COLO829 (cell line): ENCODE measurements at regions not wholly inside any gene's neighbourhood (a gene's known extent, or its start where the extent isn't known, plus 50 kb on each side); places are given as distances from the start of the nearest gene placed in this dataset.
"Not testable (repeated sequence)": the region's sequence is repeated elsewhere in the genome, so short reads cannot be mapped to it uniquely, and the experiment has no call there.

Experiments used
- DNase-seq: peaks from one replicate; pipeline ENCODE4 v3.0.0; 2012; ENCODE audit warnings: low spot score

GRCh38 chr6:4350567-4351519 lies 215.5 kb upstream of the ECI2 start:
- no peak for DNase-seq

DNA sequence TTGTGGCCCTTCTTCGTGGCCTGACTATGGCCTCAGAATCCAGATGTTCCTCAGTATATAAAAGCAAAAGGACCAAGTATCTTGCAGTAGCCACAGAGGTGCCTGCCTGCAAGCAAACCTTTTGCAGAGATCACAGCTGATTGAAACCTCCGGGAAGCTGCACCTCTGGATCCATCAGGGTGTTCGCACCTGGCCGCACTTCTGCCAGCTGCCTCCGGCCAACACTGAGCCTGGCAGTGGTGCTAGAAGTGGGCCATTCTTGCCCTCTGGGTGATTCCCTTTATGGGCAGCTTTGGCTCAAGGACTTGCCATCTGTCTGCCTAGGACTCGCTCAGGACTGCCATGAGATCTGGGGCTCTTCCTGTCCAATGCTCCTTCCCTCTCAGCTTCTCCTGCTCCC lies 214.6 kb upstream of the ECI2 start:
- DNase-seq, result no peak

- no peak for DNase-seq
Measured at GRCh38 chr6:4349323-4349722, 213.9 kb upstream of the ECI2 start.

GRCh38 chr6:4348462-4349112 lies 213.2 kb upstream of the ECI2 start:
- no peak for DNase-seq

- no peak for DNase-seq
Measured at GRCh38 chr6:4347877-4348276, 212.5 kb upstream of the ECI2 start.

DNA sequence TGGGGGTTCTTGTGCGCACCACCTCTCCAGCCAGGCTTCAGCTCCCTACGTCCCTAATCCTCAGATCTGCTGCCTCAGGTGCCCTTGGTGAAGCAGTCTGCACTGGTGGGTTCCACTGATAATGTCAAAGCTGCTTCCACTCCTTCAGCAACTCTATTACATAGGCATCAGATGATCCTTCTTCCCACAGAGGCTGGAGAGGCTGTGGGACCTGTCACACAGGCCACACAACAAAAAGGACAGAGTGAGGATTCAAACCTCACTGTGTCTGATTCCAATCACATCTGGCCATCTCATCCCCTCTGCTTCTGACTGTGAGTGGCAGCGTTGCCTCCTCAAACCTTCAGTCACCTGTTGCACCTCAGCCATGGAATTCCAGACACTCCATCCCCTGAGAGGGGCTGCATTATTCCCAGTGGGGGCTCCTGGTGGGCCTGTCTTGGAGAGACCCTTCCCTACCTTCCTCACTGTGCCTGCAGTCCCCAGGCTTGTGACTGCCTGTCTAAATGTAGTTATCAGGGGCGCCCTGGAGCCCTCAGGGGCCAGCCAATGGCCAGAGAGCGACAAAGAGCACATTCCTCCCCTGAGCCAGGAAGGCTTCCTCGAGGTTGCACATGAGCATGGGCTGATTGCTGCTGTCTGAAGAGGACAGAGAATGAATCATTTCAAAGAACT lies 211.4 kb upstream of the ECI2 start:
- no peak for DNase-seq

- DNase-seq, result no peak
Measured at GRCh38 chr6:4345543-4345942, 210.2 kb upstream of the ECI2 start.

DNA sequence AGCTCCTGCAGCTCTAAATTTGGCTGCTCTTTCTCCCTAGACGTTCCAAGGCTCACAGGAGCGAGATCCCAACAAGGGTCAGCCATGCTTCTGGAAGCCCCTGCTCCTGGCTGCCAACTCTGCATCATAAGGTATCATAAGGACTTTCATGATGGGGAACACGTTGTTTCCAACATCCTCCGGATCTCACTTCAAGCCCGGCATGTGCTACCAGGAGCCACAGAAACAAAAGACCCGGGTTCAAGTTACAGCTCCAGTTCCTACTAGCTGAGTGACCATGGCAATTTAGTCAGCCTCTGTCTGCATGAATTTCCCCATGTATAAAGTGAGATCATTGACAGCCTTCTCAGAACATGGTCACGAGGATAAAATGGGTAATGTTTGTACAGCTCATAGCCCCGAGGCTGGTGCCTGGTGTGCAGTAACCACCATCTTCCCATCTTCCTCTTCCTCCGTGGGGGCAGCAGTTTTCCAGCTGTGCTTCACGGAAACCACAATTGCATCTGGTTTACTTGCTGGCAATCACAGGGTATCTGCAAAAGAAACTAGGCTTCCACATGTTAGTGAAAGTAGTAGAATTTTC lies 209.0 kb upstream of the ECI2 start:
- no peak for DNase-seq

GRCh38 chr6:4342407-4343137 lies 207.2 kb upstream of the ECI2 start:
- DNase-seq, result no peak

- no peak for DNase-seq
Measured at GRCh38 chr6:4341078-4341797, 205.9 kb upstream of the ECI2 start.

- DNase-seq, result no peak
Measured at GRCh38 chr6:4340544-4340943, 205.2 kb upstream of the ECI2 start.

- DNase-seq, result no peak
Measured at GRCh38 chr6:4338884-4339283, 203.5 kb upstream of the ECI2 start.

GRCh38 chr6:4336778-4337442 lies 201.5 kb upstream of the ECI2 start:
- DNase-seq, result peak; percentile 40

GRCh38 chr6:4336084-4336483 lies 200.7 kb upstream of the ECI2 start:
- DNase-seq, result no peak

GRCh38 chr6:4334158-4334740 lies 198.9 kb upstream of the ECI2 start:
- not testable (repeated sequence) for DNase-seq

GRCh38 chr6:4327841-4328240 lies 192.5 kb upstream of the ECI2 start:
- no peak for DNase-seq

DNA sequence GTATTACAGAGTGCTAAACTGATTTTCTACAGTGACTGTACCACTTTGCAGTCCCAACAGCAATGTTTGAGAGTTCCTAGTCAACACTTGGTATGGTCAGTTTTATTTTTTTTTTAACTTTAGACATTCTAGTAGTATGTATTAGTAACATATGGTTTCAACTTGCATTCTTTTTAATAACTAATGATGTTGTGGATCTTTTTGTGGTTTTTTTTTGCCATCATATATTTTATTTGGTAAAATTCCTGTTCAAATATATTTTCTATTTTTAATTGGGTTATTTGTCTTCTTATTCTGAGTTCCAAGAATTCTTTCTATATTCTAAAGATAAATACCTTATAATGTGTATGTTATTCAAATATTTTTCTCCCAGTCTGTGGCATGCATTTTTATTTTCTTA lies 189.4 kb upstream of the ECI2 start:
- no peak for DNase-seq

- no peak for DNase-seq
Measured at GRCh38 chr6:4323322-4323721, 187.9 kb upstream of the ECI2 start.

- no peak for DNase-seq
Measured at GRCh38 chr6:4322846-4323309, 187.5 kb upstream of the ECI2 start.
